Panc1 (cell line): ENCODE measurements at regions not wholly inside any gene's neighbourhood (a gene's known extent, or its start where the extent isn't known, plus 50 kb on each side); places are given as distances from the start of the nearest gene placed in this dataset.

Experiments used
- CTCF ChIP-seq: fragments of 450-650 bp; IDR thresholded peaks from 2 replicates; pipeline ENCODE4 v1.5.1; 2017; ENCODE audit warnings: mild to moderate bottlenecking
- POLR2AphosphoS5 ChIP-seq: IDR thresholded peaks from 2 replicates; pipeline ENCODE4 v1.6.1; 2012; ENCODE audit warnings: mild to moderate bottlenecking, low read depth, low read length, moderate library complexity
- REST ChIP-seq, 2 experiments: IDR thresholded peaks; 2 replicates each; pipeline ENCODE4 v1.6.1; 2011 to 2012; ENCODE audit warnings: low read depth in 2 of 2, control low read depth in 1 of 2, low read length in 1 of 2, mild to moderate bottlenecking in 1 of 2, moderate library complexity in 1 of 2; ENCODE audit not compliant: insufficient read depth in 1 of 2
- SIN3A ChIP-seq: IDR thresholded peaks from 2 replicates; pipeline ENCODE4 v1.6.1; 2012; ENCODE audit warnings: low read depth, mild to moderate bottlenecking, low read length, moderate library complexity, borderline replicate concordance; ENCODE audit not compliant: insufficient read depth

GRCh38 chr1:2908561-2908960 is 107.1 kb upstream of the TTC34 start:
- no peak for TF ChIP-seq POLR2AphosphoS5
- no peak for TF ChIP-seq CTCF
- TF ChIP-seq REST (IDR thresholded peaks at IDR 0.05; ENCODE audit: insufficient read depth in 1 of 2, low read depth in 2 of 2, low read length in 1 of 2): no peak
- no peak for TF ChIP-seq SIN3A
